ENCODE measurements at regions not wholly inside any gene's neighbourhood (a gene's known extent, or its start where the extent isn't known, plus 50 kb on each side); places are given as distances from the start of the nearest gene placed in this dataset.
A peak's percentile ranks its signal among the peaks of the same experiment; 100 is the strongest.

- no peak for DNase-seq (ENCODE audit: low read depth, low spot score)
- Histone ChIP-seq H3K27me3 (ENCODE audit: control insufficient read depth, insufficient read depth, low read length) (no peaks in the 10 kb centered on the region), H3K27ac (ENCODE audit: low read depth, low read length) (no peak overlapping the region), H3K4me3 (ENCODE audit: low read depth, low read length) (no peak overlapping the region), H3K9me3 (ENCODE audit: control insufficient read depth, insufficient read depth, low read length) (peaks cover 12% of the 10 kb centered on the region; the same call in 1 of the 2 replicates)
- peak; percentile 39 for TF ChIP-seq CTCF (IDR thresholded peaks at IDR 0.05; ENCODE audit: low read depth, low read length)
- POLR2A ChIA-PET: no interaction called here
- CTCF ChIA-PET: interaction anchor here (0.8 kb wide), 1 partner anchor 16 kb away, joined by 3 read pairs; no protein-coding TSS in a partner anchor
Measured at GRCh38 chr2:79219383-79219988, 59.9 kb upstream of the REG3A start.

- POLR2A ChIA-PET: no interaction called here
- Histone ChIP-seq H3K4me3 (ENCODE audit: low read depth, low read length) (no peak overlapping the region), H3K27ac (ENCODE audit: low read depth, low read length) (no peak overlapping the region), H3K9me3 (ENCODE audit: control insufficient read depth, insufficient read depth, low read length) (peaks cover 5% of the 10 kb centered on the region; the same call in 1 of the 2 replicates), H3K27me3 (ENCODE audit: control insufficient read depth, insufficient read depth, low read length) (no peaks in the 10 kb centered on the region)
- no peak for TF ChIP-seq CTCF (IDR thresholded peaks at IDR 0.05; ENCODE audit: low read depth, low read length)
- DNase-seq (ENCODE audit: low read depth, low spot score): no peak
- CTCF ChIA-PET: no interaction called here
Measured at GRCh38 chr2:79210274-79210917, 50.8 kb upstream of the REG3A start.

All from AG04450 (cell line).